Neural cell (in vitro differentiated cells): ENCODE measurements at regions not wholly inside any gene's neighbourhood (a gene's known extent, or its start where the extent isn't known, plus 50 kb on each side); places are given as distances from the start of the nearest gene placed in this dataset.

Experiments
- H2AFZ ChIP-seq: fragments of 200-600, 300-800 bp; sonication (generic), shearing (Covaris generic); 2 replicates; pipeline ENCODE4 v1.6.0; 2014; ENCODE audit warnings: low read depth, mild to moderate bottlenecking, antibody characterized with exemption, low read length, moderate library complexity
- H3F3A ChIP-seq: fragments of 200-600 bp; shearing (Covaris generic); 2 replicates; pipeline ENCODE4 v1.6.1; 2016; ENCODE audit warnings: mild to moderate bottlenecking, moderate library complexity, mixed read lengths, antibody characterized with exemption, low read length; ENCODE audit not compliant: insufficient read depth, poor library complexity, severe bottlenecking
- H3K27ac ChIP-seq: fragments of 200-600, 300-800 bp; sonication (generic), shearing (Covaris generic); 2 replicates; pipeline ENCODE4 v1.5.1; 2014; ENCODE audit warnings: mild to moderate bottlenecking, low read length, moderate library complexity
- H3K27me3 ChIP-seq: fragments of 300-800, 200-600 bp; sonication (generic), shearing (Covaris generic); 2 replicates; pipeline ENCODE4 v1.6.0; 2014; ENCODE audit warnings: mild to moderate bottlenecking, low read depth, low read length, moderate library complexity; ENCODE audit not compliant: insufficient read depth
- H3K36me3 ChIP-seq: fragments of 300-800, 200-600 bp; sonication (generic), shearing (Covaris generic); 2 replicates; pipeline ENCODE4 v1.5.1; 2014; ENCODE audit warnings: mild to moderate bottlenecking, antibody characterized with exemption, low read length, moderate library complexity; ENCODE audit not compliant: insufficient read depth
- H3K4me2 ChIP-seq: fragments of 300-800, 200-600 bp; sonication (generic), shearing (Covaris generic); 2 replicates; pipeline ENCODE4 v1.6.0; 2014; ENCODE audit warnings: mild to moderate bottlenecking, low read length
- H3K4me3 ChIP-seq: fragments of 300-800, 200-600 bp; sonication (generic), shearing (Covaris generic); 2 replicates; pipeline ENCODE4 v1.5.1; 2014; ENCODE audit warnings: mild to moderate bottlenecking, low read length, moderate library complexity
- H3K79me2 ChIP-seq: fragments of 200-600 bp; shearing (Covaris generic); replicated peaks from 2 replicates; pipeline ENCODE4 v1.6.0; 2014; ENCODE audit warnings: mild to moderate bottlenecking, low read length, moderate library complexity; ENCODE audit not compliant: insufficient read depth
- H3K9ac ChIP-seq: fragments of 300-800, 200-600 bp; sonication (generic), shearing (Covaris generic); 2 replicates; pipeline ENCODE4 v1.6.1; 2016; ENCODE audit warnings: mild to moderate bottlenecking, low read length, mixed read lengths
- H3K9me2 ChIP-seq: fragments of 200-600 bp; shearing (Covaris generic); 2 replicates; pipeline ENCODE4 v1.6.1; 2016; ENCODE audit warnings: mild to moderate bottlenecking, low read length, mixed read lengths; ENCODE audit not compliant: insufficient read depth
- H3K9me3 ChIP-seq: fragments of 200-600, 300-800 bp; sonication (generic), shearing (Covaris generic); 2 replicates; pipeline ENCODE4 v1.6.1; 2016; ENCODE audit warnings: mild to moderate bottlenecking, mixed run types, low read length, moderate library complexity, mixed read lengths
- H4K20me1 ChIP-seq: fragments of 200-600 bp; shearing (Covaris generic); 2 replicates; pipeline ENCODE4 v1.6.1; 2016; ENCODE audit warnings: mild to moderate bottlenecking, mixed run types; ENCODE audit not compliant: insufficient read depth
- CTCF ChIP-seq: fragments of 450-650 bp; IDR thresholded peaks from 2 replicates; pipeline ENCODE4 v1.5.1; 2014; ENCODE audit warnings: antibody characterized with exemption, mild to moderate bottlenecking, moderate library complexity; ENCODE audit not compliant: poor library complexity, severe bottlenecking
- EP300 ChIP-seq: fragments of 450-650 bp; conservative IDR thresholded peaks from 2 replicates; pipeline ENCODE4 v1.6.1; 2014; ENCODE audit warnings: antibody characterized with exemption, mild to moderate bottlenecking, moderate library complexity; ENCODE audit not compliant: poor library complexity, severe bottlenecking
- EZH2 ChIP-seq: fragments of 200-600, 300-800 bp; shearing (Covaris generic), sonication (generic); IDR thresholded peaks from 2 replicates; pipeline ENCODE4 v1.6.1; 2014; ENCODE audit warnings: antibody characterized with exemption, low read length, borderline replicate concordance, mild to moderate bottlenecking; ENCODE audit not compliant: insufficient read depth, poor library complexity, severe bottlenecking
- MXI1 ChIP-seq: fragments of 450-650 bp; conservative IDR thresholded peaks from 2 replicates; pipeline ENCODE4 v1.6.1; 2014; ENCODE audit warnings: antibody characterized with exemption, mild to moderate bottlenecking; ENCODE audit not compliant: poor library complexity, severe bottlenecking
- POLR2AphosphoS5 ChIP-seq: IDR thresholded peaks from 2 replicates; pipeline ENCODE4 v1.6.1; 2012
- RAD21 ChIP-seq: fragments of 450-650 bp; conservative IDR thresholded peaks from 2 replicates; pipeline ENCODE4 v1.6.1; 2014; ENCODE audit warnings: antibody characterized with exemption, mild to moderate bottlenecking, moderate library complexity
- SMC3 ChIP-seq: fragments of 450-650 bp; conservative IDR thresholded peaks from 2 replicates; pipeline ENCODE4 v1.6.1; 2014; ENCODE audit warnings: antibody characterized with exemption, mild to moderate bottlenecking, moderate library complexity; ENCODE audit not compliant: poor library complexity
- TAF1 ChIP-seq: IDR thresholded peaks from 2 replicates; pipeline ENCODE4 v1.6.1; 2012; ENCODE audit warnings: low read depth
- TF ChIP-seq, protein P1 (sequence below): IDR thresholded peaks from 2 replicates; pipeline ENCODE4 v1.6.1; 2012; ENCODE audit warnings: borderline replicate concordance

DNA sequence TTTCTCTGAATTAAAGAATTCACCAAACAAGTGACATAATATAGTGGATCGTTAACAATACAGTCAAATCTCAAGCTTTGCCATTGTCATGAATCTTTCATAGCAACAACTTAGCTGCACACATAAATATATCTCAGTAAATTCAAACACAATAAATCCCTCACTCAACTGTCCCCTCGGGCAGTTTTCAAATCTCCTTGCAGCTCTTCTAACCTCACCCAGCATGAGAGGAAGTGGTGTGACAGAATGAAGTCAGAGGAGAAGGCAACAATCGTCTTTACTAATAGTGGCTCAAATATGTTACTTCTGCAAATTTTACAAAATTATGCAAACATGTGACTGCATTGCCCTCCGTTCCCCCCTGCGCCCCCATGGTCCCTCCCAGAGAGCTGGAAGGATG, 148.2 kb downstream of the RAP2A start:
- no peak overlapping the region for H3K4me2 ChIP-seq
- no peak overlapping the region for H3K4me3 ChIP-seq
- H3K79me2 ChIP-seq = no peaks in the 10 kb centered on the region
- H3K36me3 ChIP-seq = no peaks in the 10 kb centered on the region
- no peaks in the 10 kb centered on the region for H3K9me3 ChIP-seq
- H3F3A ChIP-seq = no peaks in the 10 kb centered on the region
- H2AFZ ChIP-seq = no peak overlapping the region
- TF ChIP-seq SMC3 = no peak
- no peak for TF ChIP-seq EP300
- TF ChIP-seq TAF1 = no peak
- no peak for TF ChIP-seq EZH2
- TF ChIP-seq MXI1 = no peak
- no peak for TF ChIP-seq POLR2AphosphoS5
- no peak for TF ChIP-seq CTCF
- TF ChIP-seq, protein P1, sequence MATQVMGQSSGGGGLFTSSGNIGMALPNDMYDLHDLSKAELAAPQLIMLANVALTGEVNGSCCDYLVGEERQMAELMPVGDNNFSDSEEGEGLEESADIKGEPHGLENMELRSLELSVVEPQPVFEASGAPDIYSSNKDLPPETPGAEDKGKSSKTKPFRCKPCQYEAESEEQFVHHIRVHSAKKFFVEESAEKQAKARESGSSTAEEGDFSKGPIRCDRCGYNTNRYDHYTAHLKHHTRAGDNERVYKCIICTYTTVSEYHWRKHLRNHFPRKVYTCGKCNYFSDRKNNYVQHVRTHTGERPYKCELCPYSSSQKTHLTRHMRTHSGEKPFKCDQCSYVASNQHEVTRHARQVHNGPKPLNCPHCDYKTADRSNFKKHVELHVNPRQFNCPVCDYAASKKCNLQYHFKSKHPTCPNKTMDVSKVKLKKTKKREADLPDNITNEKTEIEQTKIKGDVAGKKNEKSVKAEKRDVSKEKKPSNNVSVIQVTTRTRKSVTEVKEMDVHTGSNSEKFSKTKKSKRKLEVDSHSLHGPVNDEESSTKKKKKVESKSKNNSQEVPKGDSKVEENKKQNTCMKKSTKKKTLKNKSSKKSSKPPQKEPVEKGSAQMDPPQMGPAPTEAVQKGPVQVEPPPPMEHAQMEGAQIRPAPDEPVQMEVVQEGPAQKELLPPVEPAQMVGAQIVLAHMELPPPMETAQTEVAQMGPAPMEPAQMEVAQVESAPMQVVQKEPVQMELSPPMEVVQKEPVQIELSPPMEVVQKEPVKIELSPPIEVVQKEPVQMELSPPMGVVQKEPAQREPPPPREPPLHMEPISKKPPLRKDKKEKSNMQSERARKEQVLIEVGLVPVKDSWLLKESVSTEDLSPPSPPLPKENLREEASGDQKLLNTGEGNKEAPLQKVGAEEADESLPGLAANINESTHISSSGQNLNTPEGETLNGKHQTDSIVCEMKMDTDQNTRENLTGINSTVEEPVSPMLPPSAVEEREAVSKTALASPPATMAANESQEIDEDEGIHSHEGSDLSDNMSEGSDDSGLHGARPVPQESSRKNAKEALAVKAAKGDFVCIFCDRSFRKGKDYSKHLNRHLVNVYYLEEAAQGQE = no peak
- TF ChIP-seq RAD21 = no peak
- H3K9ac ChIP-seq = no peak overlapping the region
- H4K20me1 ChIP-seq = no peaks in the 10 kb centered on the region
- H3K27ac ChIP-seq = no peak overlapping the region
- no peaks in the 10 kb centered on the region for H3K27me3 ChIP-seq
- H3K9me2 ChIP-seq = no peaks in the 10 kb centered on the region

- Histone ChIP-seq H3K27me3 (no peaks in the 10 kb centered on the region), H3K79me2 (no peaks in the 10 kb centered on the region), H3K9ac (no peak overlapping the region), H3F3A (no peaks in the 10 kb centered on the region), H2AFZ (no peak overlapping the region), H3K9me3 (no peaks in the 10 kb centered on the region), H3K9me2 (no peaks in the 10 kb centered on the region), H3K4me2 (no peak overlapping the region), H3K36me3 (no peaks in the 10 kb centered on the region), H3K4me3 (no peak overlapping the region), H3K27ac (no peak overlapping the region), H4K20me1 (no peaks in the 10 kb centered on the region)
- no peak for TF ChIP-seq EZH2
- no peak for TF ChIP-seq CTCF
- TF ChIP-seq MXI1 = no peak
- no peak for TF ChIP-seq SMC3
- TF ChIP-seq, protein P1 = no peak
Observed at GRCh38 chr13:97583907-97584497, 150.0 kb downstream of the RAP2A start.
